GM21737 (cell line): ENCODE measurements at regions not wholly inside any gene's neighbourhood (a gene's known extent, or its start where the extent isn't known, plus 50 kb on each side); places are given as distances from the start of the nearest gene placed in this dataset.
"Not testable (repeated sequence)": the region's sequence is repeated elsewhere in the genome, so short reads cannot be mapped to it uniquely, and the experiment has no call there.

Source experiments
- ATAC-seq: cut with Tn5 transposase; IDR thresholded peaks from one replicate; pipeline ENCODE4 v1.9.1; 2021; ENCODE audit warnings: mild to moderate bottlenecking, moderate library complexity; ENCODE audit not compliant: unreplicated experiment

DNA sequence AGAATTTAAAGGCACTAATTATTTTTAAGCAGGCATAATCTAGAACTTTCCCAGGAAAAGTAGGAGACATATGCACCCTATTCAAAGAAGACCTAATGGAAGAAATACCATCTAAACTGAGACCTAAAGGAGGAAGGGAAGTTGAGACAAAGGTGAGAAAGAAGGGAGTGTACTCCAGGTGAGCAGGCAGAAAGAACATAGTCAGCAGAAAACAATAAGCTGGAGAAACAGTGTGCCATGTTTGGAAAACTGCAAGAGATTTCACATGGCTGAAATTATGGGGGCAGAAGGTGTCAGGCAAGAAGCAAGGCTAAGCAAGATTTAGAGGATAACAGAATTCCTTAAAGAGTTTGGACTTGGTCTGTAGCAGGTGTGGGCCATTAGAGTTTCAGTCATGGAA, 167.0 kb upstream of the USP25 start:
- no peak for ATAC-seq

DNA sequence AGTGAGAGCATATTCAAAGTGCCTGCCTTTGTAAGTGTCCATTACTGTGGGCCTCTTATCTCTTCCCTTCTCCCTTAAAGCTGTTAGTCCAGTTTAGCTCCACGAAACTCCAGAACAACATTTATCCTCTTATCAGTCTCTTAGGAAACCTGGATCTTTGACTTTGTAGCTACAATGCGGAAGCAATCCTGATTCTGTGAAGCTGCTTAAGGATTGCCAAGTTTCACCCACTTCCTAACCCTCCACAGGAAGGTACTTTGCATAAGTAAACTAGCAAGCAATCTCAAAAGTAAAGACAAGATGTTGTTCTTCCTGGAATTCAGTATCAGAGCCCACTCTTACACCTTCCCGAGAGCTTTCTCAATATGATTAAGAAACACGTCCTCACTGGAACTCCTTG, 164.9 kb upstream of the USP25 start:
- ATAC-seq, result no peak

DNA sequence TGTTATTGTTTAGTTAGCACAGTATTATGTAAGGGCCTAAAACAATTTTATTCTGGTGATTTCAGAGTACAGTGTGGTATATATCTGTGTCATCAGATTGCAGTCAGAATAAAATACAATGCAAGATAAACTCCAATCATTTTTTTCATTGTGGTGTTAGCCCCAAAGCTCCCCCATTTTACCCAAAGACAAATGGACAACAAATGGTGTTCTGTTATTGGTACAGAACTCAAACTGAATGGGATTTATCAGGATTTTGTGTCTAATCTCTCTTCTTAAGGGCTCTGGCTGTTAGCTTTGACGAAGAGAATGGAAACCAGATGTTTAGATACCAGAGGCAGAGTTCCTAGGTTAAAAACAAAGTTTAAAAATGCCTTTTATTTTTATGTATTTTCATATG, 163.1 kb upstream of the USP25 start:
- no peak for ATAC-seq

DNA sequence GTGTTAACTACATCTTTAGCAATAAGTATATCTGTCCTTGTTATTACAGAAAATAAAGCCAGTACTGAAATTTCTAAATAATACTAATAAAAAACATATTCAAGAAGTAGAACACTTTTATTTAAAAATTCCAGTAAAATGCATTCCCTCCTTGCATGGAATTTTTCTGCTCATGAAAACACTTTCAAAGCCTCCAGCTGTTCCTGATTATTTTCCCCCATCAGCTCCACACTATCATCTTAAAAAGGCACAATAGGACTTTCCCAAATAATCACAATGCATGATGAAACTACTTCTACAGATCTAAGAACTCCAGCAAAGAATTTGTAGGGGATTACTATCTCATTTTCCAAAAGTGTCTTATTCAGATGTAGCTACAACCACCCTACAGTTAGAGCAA, 162.6 kb upstream of the USP25 start:
- no peak for ATAC-seq

DNA sequence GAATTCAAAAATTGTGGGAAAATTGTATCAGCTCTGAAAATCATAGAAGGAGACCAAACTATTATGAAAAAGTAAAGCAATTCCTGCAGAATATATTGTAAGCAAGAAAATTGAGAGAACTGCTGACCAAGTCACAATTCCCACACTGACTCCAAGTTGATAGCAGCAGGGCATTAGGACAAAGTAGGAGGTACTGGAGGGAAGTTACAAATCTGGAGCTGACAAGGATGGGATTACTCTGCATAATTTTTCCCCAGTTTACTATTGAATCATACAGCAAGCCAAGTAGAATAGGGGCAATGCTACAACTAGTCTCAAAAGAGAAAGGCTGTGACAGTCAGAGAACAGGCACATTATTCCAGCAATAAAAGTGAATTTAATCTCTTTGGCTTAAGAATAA, 161.3 kb upstream of the USP25 start:
- ATAC-seq, result no peak

DNA sequence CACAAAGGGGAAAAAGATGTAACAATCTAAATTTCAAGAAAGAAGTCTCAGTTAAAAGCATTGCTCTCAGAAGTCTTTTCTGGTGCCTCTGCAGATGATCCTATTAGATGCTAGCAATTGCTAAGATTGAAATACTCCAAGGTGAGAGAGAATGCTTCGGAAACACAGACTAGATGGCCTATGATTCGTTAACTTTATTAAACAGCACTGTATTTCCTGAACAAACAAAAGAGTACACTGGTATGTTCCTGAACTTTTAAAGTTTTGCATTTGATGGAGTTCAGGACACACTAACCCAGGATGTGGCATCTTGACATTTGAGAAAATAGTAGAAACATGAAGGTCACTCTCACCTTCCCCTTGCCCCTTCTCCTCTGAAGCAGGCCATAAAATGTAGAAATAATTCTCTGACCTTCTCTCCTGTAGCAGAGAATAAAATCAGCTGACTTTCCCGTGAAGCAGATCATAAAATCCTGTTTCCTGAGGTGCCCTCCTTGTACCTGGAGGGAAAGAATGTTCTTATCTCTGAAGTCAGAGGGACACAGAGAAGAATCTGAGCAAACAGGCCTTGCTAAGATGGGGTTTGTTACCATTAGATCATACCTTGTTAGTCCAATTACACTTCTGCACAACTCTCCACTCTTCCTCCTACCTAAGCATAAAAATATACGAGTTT, 142.9 kb upstream of the USP25 start:
- ATAC-seq, result no peak

DNA sequence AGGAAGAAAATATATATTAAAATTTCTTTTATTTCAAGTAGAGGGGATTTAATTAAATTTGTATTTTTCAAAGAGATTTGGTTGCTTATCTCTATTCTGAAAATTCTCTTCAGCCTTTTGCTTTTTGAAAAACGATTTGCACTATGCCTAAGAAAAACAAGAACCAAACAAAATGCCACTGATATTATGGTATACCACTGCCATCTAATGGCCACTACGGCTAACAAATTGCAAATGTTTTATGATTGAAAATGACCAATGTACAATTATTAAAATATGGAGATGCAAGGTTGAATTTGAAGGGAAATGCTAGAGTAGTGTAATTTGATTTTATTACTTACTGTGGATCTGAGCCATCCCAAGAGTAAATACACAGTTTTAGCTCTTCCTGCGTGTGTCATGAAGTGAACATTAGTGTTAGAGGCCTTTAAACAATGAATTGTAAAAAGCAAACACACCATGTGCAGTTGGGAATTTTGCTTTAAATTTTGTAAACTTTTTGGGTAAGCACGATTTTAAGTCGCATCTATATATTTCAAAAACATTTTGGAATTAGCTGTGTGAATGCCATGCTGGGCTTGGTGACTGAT, 137.4 kb upstream of the USP25 start:
- ATAC-seq, result no peak

DNA sequence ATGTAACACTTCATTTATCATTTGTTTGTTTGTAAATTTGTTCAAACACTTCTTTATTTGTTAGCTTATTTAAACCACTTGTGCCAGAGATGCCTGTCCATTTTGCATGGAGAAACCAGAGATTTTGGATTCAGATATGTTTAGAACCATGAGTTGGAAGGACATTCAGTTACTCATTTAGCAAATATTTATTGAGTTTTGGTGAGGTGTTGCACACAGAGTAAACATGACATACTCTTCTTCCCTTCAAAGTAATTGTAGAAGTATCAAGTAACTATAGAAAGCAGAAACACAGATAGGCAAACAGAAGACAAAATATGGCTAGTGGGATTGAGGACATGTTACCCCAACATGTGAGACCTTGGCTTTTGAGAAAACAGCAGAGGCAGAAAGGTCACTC, 136.8 kb upstream of the USP25 start:
- ATAC-seq, result no peak

DNA sequence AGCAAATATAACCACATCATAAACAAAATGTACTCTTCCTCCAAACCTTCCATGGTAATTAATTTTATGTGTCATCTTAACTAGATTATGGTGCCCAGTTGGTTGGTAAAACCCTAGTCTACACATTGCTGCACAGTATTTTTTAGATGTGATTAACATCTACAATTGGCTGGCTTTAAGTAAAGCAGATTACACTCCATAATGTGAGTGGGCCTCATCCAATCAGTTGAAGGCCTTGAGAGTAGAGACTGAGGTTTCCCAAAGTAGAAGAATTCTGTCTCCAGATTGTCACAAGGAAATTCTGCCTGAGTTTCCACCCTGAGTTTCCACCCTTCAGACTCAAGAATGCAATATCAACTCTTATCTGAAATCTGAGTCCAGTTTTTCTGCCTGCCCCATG, 128.4 kb upstream of the USP25 start:
- no peak for ATAC-seq

DNA sequence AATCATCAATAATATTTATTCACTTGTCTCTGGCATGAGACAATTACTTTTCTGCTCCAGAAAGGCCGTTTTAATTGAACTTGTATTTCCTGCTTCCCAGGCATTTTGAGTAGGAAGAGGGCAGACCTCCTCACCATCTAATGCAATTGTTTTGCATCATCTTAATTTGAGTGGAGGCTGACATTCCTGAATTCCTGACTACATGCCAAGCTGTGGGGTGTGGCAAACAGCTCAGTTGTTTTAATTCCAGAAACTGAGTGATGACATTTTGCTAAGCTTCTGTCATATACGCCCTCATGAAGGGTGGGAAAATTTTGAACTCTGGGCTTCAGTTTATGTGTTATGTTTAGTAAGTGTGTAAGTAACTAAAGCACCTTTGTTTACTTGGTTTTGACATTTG, 125.4 kb upstream of the USP25 start:
- ATAC-seq, result no peak

DNA sequence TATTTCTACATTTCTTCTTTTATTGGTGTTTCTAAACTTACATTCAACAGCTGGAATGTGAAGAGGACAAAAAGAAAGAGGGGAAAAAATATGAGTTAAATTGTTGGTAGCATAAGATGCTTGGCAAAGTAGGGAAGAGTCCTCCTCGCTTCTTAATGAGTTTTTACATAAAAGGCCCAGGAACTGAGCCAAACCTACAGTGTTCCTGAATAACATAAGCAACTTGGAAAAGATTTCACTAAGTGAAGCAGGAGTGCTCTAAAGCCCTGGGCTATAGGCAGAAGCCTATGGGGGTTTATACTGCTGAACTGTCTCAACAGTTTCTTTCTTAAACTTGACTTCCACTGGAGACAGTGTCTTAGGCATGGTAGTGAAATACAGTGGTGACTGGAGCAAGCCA, 115.0 kb upstream of the USP25 start:
- no peak for ATAC-seq

DNA sequence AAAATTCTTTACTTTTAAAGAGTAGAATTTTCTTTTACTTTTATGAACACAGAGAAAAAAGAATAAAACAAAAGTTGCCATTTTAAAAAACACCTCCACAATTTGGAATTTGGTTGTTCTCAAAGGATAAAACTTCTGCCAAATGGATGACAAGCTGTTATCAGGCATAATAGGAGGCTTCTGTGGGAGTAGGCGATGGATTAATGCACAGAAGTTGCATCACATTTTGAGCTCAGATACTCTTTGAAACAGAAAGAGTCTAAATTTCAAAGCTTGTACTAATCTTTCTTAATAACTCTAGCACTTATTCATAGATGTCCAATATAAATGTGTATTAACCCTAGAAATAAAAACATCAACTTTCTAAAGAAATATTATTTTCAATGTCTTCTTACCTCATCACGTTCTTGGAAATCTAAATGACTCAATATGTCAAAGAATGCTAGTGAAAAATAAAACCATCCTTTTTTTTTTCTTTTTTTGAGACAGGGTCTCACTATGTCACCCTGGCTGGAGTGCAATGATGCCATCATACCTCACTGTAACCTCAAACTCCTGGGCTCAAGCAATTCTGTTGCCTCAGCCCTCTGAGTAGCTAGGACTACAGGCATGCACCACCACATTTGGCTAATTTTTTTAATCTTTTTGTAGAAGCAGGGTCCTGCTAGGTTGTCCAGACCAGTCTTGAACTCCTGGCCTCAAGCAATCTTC, 112.8 kb upstream of the USP25 start:
- no peak for ATAC-seq

DNA sequence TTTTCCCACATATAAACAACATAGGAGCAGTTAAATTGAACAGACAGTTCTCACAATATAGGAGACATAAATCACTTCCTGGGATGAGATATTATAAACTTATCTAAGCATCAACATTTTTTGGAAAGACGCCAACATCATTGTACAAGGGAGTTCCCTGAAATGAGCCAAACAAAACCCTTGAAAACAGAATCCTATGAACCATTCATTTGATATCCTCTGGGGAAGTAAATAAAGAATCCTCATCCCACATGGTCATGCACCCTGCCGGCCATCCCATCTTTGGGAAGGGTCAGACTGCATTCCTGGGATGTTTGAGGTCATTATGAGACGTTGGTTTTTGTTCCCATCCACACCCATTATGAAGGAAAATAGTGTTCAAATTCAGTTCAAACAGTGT, 111.8 kb upstream of the USP25 start:
- ATAC-seq, result no peak

DNA sequence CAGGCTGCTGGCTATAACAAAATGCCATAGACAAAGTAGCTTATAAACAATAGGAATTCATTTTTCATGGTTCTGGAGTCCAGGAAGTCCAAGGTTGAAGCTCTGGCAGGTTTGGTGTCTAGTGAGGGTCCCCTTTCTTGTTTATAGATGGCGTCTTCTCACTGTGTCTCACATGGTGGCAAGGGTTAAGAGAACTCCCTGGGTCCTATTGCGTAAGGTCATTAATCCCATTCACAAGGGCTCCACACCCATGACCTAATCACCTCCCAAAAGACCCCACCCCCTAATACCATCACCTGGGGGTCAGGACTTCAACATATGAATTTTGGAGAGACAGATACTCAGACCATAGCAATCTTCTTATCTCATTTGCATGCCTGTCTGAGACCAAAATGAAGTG, 108.9 kb upstream of the USP25 start:
- ATAC-seq, result no peak

DNA sequence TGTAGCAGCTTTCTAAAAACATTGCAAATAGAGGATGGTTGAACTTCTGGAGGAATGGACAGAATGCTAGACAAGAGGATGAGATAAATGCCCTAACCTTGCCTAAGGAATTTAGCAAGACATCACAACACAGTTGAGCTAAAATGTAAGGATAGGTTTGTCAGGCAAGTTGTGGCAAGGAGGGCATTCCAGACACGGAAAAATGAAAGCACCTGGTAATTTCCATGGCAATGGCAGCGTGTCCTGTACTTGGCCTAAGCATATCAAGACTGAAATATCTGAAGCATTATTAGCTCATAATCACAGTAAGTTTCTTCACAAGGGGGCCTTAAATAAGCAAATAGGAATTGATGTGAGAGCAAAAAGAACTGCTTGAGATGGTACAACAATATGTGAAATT, 105.1 kb upstream of the USP25 start:
- ATAC-seq, result no peak

DNA sequence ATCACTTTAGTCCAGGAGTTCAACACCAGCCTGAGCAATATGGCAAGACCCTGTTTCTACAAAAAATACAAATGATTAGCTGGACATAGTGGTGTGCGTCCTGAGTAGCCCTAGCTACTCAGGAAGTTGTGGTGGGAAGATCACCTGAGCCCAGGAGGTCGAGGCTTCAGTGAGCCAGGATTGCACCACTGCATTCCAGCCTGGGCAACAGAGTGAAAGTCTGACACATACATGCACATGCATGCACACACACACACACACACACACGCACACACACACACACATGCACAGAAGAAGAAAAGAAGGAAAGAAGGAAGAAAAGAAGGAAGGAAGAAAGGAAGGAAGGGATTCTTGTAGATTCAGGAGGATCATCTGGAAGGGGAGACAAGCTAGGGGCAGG, 104.4 kb upstream of the USP25 start:
- no peak for ATAC-seq

DNA sequence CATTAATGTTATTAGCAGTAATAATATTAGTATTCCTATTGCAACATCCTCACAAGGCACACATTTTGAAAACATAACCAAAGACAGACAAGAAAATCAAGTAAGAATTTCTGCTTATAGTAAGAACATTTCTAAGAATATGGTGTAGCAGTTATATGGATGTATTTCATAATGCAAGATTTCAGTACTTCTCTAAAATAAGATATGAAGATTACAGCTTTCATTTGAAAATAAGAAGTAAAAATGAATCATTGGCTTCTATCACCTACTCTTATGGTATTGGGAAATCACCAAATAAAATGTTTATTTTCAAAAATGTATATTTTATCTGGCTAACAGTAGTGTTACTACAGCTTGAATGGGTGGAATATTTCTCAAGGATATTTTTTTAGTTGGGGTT, 103.8 kb upstream of the USP25 start:
- no peak for ATAC-seq

DNA sequence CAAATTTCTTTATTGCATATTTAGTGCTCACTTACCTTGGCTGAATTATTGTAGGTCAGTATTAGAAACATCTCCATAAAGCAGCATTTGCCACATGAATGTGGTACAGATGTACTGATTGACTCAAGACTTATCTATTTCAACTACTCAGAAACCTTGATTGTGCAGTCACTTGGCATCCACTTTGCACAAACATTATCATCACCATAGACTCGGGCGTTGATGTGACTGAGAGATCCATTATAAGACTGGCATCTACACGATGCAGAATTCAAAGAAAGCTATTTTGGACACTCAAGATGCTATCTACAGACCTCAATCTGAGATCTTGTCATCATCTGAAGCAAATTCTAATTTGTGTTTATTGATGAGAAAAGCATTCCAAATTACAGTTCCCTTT, 102.8 kb upstream of the USP25 start:
- ATAC-seq, result no peak

DNA sequence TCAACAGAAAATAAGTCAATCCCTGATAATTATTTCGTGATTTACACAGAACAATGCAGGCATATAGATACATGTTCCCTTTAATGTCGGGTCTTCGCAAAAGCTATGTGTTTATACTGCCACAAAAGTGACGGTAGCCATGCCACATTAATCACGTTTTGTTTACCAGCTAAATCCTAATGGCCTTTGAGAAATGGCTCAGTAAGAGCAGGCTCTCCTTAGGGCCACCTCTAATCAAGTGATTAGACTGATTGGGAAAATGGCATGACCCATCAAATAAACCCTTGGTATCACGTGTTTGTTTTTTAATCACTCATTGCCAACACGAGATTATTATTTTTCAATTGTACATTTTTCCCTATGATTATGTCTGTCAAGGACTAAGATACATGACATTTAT, 102.0 kb upstream of the USP25 start:
- ATAC-seq, result no peak

DNA sequence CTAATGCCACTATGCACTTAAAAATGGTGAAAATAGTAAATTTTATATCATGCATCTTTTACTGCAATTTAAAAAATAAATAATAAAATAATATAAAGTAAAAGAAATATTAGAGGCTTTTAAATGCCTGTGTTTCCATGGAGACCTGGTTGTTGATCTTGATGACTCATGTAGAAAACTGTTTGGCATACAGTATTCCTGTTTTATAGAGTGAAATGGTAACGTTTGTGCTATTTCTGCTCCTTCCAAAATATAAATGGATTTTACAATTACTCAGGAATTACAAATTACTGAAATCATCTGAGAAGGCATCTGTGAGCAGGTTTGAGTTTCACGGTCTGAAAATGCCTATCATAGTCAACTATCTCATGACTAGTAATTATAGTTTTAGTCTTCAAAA, 98.4 kb upstream of the USP25 start:
- ATAC-seq, result no peak

DNA sequence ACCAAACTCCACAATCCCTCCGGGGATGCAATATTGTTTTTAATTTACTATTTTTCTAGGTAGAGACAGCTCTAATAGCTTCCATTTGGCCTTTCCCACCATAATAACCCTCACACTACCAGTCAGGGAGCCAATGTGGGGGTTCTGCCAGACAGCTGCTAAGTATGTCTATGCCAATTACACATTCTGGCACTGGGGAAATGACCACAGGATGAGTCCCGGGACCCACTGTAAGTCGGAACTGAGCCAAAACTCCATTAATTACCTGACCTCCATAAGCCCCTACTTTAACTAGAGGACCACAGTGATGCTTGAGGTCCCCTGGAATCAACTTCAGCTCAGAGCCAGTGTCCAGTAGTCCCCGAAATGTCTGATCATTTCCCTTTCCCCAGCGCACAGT, 95.2 kb upstream of the USP25 start:
- ATAC-seq, result not testable (repeated sequence)

DNA sequence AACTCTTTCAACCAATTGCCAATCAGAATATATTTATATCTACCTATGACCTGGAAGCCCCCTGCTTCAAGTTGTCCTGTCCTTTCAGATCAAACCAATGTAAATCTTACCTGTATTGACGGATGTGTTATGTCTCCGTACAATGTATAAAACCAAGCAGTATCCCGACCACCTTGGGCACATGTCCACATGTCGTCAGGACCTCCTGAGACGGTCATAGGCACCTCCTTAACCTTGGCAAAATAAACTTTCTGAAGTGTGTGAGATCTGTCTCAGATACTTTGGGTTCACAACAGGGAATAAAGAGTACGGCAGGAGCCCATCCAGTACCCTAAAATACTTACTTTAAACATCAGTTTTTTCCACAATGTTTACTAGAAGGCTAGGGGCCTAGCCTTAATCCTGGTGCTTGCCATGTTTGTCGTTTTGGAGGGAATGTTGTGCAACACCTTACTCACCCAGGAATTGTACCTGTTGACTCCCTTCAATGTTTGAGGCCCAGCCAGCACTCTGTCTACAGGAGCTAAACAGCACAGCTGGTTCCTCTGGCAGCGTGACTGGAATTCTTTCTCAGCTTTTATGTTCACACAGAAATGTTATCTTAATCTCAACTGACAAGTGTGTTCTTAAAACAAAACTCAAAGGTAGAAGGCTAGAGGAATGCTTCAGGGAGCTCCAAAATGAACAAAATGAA, 90.8 kb upstream of the USP25 start:
- no peak for ATAC-seq
